Kidney epithelial cell (primary cell): ENCODE measurements at regions not wholly inside any gene's neighbourhood (a gene's known extent, or its start where the extent isn't known, plus 50 kb on each side); places are given as distances from the start of the nearest gene placed in this dataset.

Source experiments
- DNase-seq: peaks from one replicate; pipeline ENCODE4 v3.0.0-alpha.2; 2010; ENCODE audit warnings: low read depth
- H3K27me3 ChIP-seq: 2 replicates; pipeline ENCODE4 v1.6.0; 2011; ENCODE audit warnings: low read length; ENCODE audit not compliant: control insufficient read depth, insufficient read depth
- H3K36me3 ChIP-seq: 2 replicates; pipeline ENCODE4 v1.5.1; 2011; ENCODE audit warnings: low read length; ENCODE audit not compliant: control insufficient read depth, insufficient read depth
- H3K4me3 ChIP-seq: 2 replicates; pipeline ENCODE4 v1.5.1; 2011; ENCODE audit warnings: low read depth, mild to moderate bottlenecking, control low read depth, low read length
- TF ChIP-seq, protein P1 (sequence below): IDR thresholded peaks from 2 replicates; pipeline ENCODE4 v1.5.1; 2011; ENCODE audit warnings: mild to moderate bottlenecking, moderate library complexity, low read length, control low read depth, inconsistent platforms; ENCODE audit not compliant: insufficient read depth, poor library complexity, severe bottlenecking

DNA sequence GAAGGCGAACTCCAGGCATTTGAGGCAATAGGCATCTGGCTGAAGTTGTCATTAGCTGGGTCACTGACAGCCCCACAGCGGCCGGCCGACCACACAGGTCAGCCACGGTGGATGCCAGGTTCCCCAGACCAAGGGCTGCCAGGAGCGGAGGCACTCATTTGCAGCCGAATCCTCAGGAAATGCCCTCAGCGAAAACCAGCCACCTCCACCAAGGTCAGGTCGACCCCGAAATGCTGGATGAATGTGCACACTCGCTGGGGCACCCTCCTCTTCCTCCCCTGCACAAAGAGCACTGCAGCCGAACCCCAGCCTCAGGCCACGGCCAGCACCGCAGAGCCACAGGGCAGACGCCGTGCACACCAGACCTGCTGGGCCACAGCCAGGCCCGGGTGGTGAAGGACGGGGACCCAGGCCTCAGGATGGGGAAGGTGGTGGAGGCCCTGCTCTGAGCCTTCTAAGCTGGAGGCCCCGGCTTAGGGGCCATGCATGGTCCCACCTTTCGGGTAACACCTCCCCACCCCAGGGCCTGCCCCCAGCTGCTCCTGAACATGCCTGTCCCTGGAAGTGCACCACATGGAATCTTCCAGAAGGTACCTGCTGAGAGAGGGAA is 206.0 kb downstream of the BRD1 start:
- DNase-seq = no peak
- TF ChIP-seq, protein P1, sequence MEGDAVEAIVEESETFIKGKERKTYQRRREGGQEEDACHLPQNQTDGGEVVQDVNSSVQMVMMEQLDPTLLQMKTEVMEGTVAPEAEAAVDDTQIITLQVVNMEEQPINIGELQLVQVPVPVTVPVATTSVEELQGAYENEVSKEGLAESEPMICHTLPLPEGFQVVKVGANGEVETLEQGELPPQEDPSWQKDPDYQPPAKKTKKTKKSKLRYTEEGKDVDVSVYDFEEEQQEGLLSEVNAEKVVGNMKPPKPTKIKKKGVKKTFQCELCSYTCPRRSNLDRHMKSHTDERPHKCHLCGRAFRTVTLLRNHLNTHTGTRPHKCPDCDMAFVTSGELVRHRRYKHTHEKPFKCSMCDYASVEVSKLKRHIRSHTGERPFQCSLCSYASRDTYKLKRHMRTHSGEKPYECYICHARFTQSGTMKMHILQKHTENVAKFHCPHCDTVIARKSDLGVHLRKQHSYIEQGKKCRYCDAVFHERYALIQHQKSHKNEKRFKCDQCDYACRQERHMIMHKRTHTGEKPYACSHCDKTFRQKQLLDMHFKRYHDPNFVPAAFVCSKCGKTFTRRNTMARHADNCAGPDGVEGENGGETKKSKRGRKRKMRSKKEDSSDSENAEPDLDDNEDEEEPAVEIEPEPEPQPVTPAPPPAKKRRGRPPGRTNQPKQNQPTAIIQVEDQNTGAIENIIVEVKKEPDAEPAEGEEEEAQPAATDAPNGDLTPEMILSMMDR = no peak
- Histone ChIP-seq H3K36me3 (no peaks in the 10 kb centered on the region), H3K27me3 (no peaks in the 10 kb centered on the region), H3K4me3 (no peak overlapping the region)

DNA sequence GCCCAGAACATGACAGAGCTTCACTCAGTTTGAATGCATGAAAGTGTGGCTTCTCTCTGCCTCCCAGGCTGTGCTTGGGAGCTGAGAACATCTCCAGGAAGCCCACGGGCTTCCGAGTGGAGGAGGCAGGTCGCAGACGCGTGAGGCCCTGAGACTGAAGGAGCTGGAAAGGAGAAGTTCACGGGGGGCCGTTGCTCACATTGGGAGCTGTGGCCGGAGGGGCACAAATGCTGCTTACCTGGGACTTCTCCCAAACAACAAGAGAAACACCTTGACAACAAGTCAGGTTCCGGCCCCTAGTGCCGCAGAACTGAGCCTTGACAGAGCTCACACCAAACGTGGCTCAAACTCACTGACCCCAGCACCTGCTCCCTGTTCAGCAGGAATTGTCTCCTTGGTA is 207.0 kb downstream of the BRD1 start:
- DNase-seq = no peak
- no peaks in the 10 kb centered on the region for H3K36me3 ChIP-seq
- H3K27me3 ChIP-seq = no peaks in the 10 kb centered on the region
- H3K4me3 ChIP-seq = no peak overlapping the region
- TF ChIP-seq, protein P1 = no peak

DNA sequence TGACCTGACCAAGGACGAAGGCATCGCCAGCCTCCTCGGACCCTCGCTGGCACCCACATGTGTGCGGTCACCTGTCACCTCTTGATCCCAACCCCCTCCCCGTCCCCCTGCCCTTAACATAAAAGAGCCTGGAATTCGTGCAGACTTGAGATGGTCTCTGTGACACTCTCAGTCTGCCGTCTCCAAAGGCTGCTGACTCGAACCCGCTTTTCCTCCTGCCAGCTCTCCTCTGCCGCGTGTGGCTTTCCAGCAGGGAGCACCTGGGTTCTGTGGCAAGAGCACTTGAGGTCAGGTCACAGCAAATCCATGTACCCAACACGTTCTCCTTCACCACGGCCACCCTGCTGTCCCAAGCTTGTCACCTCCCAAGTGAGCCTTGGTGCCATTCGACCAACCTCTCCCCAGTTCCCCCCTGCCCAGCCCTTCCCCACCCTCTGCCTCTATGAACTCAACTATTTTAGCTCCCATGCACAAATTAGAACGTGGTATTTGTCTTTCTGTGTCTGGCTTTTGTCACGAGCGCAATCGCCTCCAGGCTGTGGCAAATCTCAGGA is 207.6 kb downstream of the BRD1 start:
- no peak overlapping the region for H3K4me3 ChIP-seq
- H3K27me3 ChIP-seq = no peaks in the 10 kb centered on the region
- H3K36me3 ChIP-seq = no peaks in the 10 kb centered on the region
- DNase-seq = no peak
- TF ChIP-seq, protein P1 = no peak

DNA sequence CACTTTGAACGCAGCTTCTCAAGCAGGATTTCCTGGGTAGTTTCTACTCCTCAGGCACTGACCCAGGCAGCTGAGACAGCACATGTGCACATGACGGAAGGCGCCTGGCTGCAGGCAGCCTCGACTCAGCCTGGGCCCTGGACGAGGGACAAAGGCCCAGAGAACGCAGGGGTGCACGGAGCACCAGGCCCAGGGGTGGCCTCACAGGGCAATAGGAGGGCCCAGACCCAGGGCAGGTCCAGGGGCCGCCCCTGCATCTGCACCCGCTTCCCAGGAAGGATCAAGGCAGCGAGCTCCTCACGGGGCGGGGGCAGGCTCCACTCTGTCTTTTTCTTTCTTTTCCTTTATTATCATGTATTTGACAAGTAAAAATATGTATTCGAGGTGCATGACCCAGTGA is 208.4 kb downstream of the BRD1 start:
- Histone ChIP-seq H3K4me3 (no peak overlapping the region), H3K27me3 (no peaks in the 10 kb centered on the region), H3K36me3 (no peaks in the 10 kb centered on the region)
- no peak for DNase-seq
- TF ChIP-seq, protein P1 = no peak

DNA sequence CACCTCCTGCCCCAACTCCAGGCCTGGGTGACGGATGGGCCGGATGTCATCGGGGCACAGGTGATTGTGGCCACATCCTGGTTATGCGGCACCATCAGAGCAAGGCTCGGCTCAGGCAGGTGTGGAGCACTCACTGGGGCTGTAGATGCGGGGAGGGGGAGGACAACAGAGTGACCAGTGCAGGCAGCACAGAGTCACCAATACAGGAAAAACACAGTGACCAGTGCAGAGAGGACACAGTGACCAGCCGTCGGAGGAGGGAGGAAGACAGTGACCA is 209.1 kb downstream of the BRD1 start:
- no peak for DNase-seq
- TF ChIP-seq, protein P1 = no peak
- no peaks in the 10 kb centered on the region for H3K27me3 ChIP-seq

More for the DNA sequence above, 209.1 kb downstream of the BRD1 start:
- no peak overlapping the region for H3K4me3 ChIP-seq
- H3K36me3 ChIP-seq = no peaks in the 10 kb centered on the region
